T-helper 2 cell treated with Interferon-gamma antibody and Interleukin-4, amounts not matched to agents 100 ng/mL and 5 ng/mL, for 36 hours (primary cell): ENCODE measurements at regions not wholly inside any gene's neighbourhood (a gene's known extent, or its start where the extent isn't known, plus 50 kb on each side); places are given as distances from the start of the nearest gene placed in this dataset.

Source experiments
- intact Hi-C: fragments of 100-400 bp; cut with micrococcal nuclease; formaldehyde crosslinking; loops from one replicate; pipeline ENCODE4 v1.15.1; 2023

DNA sequence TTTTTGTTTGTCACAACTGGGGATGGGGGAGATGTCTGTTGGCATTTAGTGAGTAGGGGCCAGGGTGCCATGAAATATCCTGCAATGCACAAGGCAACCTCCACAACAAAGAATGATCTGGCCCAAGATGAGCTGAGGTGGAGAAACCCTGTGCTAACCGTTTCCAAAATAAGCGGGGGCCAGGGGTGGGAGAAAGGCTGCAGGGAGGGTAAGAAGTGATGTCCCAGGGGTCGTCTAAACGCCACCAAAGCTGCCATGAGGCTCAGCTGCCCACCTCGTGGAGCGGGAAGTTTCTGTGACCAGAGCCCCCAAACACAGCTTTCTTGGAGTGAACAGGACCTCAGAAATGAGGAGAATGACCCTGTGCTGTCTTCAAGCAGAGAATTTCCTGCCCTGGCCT is 76.5 kb upstream of the CDH5 start:
- intact Hi-C loops, result no loop called here

DNA sequence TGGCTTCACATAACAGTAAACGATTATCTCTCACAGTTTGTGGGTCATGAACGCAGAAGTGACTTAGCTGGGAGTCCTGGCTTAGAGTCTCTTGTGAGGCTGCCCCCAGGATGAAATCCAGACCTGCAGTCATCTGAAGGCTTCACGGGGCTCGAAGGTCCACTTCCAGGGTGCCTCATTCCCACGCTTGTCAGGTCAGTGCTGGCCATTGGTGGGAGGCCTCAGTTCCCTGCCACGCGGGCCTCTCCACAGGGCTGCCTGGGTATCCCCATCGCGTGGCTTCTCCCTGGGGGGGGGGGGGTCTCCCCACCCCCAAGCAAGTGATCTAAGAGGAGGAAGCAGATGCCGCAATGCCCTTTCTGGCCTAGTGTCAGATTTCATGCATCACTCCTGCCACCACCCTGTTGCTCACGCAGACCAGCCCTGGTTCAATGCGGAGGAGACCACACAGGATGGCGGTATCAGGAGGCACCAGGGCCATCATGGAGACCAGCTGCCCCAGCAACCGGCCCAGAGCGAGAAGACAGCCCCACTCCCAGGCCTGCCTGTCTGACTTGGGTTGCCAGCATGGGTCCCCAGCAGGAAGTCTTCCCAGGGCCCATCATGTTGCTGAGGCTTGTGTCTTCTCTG is 77.3 kb upstream of the CDH5 start:
- intact Hi-C loops, result no loop called here

DNA sequence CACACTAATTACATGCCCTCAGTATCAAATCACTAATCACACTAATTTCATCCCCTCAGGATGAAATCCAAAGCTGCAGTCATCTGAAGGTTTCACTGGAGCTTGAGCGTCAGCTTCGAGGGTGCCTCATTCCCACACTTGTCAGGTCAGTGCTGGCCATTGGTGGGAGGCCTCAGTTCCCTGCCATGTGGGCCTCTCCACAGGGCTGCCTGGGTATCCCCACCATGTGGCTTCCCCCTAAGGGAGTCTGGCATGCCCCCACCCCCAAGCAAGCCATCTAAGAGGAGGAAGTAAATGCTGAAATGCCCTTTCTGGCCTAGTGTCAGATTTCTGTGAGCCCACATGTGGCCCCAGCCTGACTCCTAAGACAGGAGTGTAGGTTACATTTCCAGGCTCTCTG is 78.6 kb upstream of the CDH5 start:
- intact Hi-C loops, result no loop called here

DNA sequence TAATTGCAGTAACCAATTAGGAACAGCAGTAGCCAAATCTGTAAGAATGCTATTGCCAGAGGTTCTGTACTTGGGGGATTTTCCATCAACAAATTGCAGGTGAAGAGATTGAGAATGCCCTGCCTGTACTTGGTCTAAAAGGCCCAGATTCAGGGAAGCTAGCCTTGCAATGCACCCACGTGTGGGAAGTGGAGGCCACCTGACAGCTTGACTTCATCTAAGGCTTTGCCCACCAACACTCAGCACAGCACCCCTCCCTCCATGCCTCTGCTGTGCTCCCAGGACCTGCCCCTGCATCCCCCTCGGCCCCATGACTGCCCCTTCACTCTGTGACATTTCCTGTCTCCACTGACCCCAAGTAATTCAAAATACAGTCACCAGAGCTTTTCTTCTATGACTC is 79.1 kb upstream of the CDH5 start:
- intact Hi-C loops, result no loop called here

DNA sequence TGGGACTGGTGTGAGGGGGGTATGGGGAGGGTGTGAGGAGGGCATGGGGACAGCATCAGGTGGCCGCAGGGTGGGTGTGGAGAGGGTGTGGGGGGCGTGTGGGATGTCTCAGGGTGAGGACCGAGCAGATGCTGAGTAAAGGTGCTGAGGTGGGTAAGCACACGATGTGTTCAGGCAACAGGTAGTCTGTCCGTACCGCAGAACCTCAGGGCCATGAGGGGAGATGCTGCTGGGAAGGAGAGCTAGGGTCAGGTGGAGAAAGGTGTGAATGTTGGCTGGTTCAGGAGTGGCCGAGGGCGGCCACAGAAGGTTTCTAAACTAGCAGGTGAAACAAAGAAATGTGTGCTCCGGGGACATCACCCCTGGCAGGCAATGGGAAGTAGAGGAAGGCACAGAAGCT is 80.0 kb upstream of the CDH5 start:
- intact Hi-C loops, result no loop called here

DNA sequence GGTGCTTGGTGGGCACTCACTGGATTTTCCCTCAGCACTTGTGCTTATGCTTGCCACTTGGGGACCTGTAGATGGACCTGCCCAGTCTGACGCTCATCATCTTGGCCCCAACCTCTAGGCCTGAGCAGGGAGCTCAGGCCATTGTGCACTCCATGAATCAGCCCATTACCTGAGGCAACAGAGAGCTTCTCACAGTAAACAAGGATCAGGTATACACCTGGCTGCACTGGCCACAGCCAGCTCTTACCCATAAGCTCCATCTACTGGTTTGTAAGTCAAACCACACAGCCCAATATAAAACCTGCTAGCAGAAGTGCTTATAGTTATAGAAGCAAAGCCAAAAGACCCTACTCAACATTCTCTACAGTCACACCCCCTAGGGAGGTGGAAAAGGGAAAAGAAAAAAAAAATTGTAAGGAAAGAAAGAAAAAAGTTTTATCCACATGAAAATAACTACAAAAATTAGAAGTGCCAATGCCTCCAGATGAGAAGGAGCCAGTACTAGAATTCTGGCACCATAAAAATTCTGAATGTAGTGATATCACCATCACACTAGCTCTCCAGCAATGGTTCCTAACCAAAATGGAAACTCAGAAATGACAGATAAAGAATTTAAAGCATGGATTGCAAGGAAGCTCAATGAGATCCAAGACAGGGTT is 87.8 kb upstream of the CDH5 start:
- intact Hi-C loops, result no loop called here

DNA sequence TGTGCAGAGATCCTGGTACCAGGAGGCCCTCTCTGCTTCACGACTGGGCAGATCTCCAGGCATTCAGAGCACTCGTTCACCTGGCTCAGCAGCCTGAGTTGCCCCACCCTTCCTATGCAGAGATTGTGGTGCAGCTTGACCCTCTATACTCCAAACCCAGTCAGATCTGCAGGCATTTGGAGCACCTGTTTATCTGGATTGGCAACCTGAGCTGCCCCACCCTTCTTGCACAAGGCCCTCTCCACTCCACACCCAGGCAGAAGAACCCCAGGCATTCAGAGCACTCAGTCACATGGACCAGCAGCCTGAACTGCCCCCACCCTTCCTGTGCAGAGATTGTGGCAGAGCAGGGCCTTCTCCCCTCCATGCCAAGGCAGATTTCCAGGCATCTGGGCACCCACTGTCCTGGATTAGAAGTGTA is 88.4 kb upstream of the CDH5 start:
- intact Hi-C loops, result no loop called here

DNA sequence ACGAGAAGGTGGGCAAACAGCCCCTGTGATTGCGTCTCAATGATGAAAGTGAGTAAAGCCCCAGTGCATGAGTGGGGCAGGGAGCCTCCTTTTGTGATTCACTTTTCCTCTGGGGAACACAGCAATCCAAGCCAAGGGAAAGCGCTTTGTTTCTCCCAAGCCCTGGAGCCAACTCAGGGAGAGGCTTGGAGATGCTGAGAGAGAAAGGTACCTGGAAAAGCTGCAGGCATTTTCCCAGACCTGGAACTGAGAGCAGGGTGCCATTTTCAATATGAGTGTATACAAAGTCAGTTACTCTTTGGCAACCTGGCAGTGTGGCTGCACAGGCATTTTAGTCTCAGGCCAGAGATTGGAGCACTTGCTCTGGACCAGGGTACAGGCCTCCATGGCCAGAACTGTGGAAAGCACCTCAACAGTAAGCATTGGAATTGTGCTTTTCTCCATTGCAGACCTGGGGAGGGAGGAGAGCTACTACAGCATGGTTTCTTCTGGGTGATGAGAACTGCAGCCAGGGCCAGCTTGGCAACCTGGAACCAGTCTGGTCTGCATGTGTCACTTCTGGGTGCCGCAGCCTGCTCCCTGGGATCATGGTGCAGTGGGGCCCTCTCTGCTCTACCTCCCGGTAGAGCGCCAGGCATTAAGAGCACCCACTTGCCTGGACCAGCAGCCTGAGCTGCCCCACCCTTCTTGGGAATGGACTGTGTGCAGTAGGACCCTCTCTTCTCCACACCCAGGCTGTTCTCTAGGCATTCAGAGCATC is 89.0 kb upstream of the CDH5 start:
- intact Hi-C loops, result no loop called here

DNA sequence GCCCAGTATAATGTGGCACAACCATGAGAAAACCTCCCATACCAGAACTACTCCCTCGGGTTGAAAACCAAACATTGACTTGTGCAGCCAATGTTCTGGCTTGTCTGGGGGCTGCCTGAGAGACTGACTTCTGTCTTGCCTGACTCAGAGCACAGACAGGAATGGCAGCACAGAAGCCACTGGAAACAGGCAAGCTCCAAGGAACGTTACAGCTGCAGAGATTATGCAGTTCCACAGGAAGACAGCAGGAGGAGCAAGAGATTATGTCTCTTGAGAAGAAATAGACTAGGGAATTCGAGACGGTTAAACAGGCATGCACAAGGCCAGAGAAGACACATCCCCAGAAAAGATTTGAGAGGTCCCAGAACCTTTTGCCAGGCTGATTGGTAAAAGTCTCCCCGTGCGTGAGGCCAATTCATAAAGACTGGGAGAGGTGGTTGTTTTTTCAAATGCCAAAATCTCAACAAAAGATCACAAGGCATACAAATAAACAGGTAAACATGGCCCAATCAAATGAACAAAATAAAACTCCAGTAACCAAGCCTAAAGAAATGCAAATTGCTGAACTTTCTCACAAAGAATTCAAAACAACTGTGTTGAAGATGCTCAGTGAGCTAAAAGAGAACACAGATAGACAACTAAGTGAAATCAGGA is 90.6 kb upstream of the CDH5 start:
- intact Hi-C loops, result loop anchor here (1.0 kb wide), 1 partner anchor 39 kb away; no protein-coding TSS in a partner anchor

DNA sequence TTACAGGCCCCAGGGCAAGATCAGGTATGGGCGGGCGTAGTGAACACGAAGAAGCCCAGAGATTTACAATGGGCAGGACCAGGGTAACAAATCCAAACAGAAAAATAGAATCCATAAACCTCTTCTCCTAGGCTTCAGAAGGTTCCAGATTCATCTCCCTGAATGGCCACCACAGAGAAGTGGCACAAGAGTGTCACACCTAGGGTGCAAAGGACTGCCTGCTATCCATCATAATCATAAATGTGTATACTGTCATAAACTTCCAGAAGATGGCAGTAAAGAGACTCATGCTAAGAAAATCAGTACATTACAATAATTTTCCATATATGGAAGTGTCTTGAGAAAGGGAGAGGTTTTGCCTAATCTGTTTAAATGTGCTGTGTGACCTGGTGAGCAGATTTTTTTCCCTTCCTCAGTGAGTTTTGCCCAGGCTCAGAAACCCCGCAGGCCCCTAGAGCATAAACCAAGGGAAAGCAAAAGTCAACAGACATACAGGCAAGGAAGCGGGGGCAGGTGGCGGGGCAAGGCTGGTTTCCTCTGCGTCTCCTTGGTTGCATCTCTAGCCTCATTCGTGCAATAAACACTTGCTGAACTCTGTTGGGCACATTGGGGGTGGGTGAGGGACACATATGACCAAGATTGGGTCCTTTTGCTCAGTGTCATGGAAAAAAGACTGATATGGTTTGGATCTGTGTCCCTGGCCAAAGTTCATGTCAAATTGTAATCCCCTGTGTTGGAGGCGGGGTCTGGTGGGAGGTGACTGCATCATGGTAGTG is 92.0 kb upstream of the CDH5 start:
- intact Hi-C loops, result no loop called here

DNA sequence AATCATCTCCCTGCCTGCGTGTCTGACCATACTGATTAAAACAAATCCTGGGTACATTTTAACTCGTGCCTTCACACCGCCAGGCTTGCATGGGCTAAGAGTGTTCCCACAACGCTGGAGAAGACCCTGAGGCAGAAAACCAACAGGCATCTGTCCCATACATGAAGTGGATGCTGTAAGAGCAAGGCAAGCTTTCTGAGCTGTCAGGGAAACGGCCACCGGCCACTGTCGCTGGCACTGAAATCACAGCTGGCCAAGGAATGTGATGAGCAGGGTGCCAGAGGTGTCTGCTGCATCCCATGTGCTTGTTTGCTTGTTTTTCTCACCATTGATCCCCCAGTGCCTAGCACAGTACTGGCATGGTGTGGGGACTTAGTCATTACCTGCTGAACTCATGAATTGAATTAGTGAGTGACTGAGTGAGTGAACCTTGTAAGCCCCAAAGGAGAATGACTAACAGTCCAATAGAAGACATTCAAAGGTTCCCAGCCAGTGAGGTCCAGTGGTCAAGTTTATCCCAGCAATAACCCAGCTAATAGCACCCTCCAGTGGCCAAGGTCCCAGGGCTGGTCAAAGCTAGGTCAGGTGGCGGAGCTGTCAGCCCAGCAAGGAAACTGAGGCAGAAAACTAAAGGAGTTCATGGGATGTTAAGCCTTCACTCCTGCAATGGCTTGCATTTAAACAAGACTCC is 92.7 kb upstream of the CDH5 start:
- intact Hi-C loops, result no loop called here

DNA sequence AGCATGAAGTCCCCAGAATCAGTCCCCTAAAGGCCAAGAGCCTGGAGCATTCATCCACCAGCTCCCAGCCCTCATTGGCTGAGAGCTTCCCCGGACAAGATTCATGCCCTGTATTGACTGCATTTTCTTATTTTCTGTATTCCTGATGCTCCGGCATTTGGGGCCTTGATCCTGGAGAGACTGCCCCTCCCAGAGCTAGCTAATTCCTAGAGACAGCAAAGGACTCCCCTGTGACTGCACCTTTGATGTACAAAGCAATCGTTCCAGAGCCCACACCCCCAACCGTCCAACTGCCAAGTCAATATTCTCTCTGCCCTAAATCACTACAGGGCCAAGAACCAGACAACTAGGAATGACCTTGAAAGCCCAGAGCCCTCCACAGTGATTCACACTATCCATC is 93.4 kb upstream of the CDH5 start:
- intact Hi-C loops, result no loop called here

DNA sequence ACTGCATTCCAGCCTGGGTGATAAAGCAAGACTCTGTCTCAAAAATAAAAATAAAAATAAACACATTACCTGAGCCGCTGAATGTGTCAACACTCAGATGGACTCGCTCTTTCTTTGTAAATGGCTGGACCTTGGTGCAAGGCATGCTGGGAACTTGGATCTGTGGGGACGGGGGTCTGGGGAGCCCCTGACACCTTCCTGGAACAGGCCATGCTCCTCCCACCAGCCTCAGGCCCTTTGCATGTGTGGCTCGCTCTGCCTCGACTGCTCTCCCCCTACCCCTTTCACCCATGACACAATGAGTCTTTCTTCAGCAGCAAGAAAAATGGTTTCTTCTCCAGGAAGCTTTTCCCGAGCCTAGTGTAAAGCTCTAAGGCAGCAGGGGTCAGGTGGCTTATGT is 94.0 kb upstream of the CDH5 start:
- intact Hi-C loops, result no loop called here

DNA sequence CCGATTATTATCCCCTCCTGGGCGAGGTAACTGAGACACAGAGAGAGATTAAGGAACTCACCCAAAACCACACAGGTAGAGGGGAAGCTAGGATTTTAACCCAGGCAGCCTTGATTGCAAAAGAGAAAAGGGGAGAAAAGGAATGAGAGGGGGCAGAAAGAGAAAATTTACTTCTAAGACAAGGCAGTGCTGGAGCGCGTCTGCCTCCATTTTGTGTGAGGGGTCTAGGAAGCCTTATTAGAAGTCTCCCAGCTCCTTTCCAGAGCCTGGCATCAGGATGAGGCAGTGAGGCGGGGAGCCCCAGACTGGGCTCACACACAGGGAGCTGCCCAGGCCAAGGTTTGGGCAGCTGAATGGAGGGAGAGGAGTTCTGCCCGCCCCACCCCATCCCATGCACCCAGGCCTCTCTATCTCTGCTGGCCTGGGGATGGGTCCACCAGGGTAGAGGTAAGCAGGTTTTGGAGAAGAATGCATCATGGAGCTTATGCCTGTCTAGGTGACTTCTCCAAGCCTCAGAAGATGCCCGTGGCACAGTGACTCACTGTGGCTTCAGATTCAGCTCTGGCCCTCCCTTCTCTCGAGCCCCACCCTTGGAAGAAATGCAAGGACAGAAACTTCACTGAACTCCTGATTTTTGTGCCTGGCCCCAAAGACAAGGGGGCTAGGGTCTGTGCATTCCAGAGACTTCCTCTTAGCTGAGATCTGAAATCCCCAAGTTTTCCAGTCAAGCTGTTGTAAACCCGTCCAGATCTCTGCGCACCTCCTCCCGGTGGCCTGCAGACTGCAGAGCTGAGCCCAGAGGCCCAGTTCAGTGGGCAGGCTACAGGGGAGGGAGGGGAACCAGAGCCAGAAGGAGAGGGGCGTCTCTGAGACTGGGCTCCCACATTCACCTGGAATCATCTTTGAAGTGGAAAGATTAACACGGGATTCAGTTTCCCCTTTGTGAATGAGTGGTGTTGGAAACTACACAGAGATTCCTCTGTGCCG is 95.1 kb upstream of the CDH5 start:
- intact Hi-C loops, result no loop called here

DNA sequence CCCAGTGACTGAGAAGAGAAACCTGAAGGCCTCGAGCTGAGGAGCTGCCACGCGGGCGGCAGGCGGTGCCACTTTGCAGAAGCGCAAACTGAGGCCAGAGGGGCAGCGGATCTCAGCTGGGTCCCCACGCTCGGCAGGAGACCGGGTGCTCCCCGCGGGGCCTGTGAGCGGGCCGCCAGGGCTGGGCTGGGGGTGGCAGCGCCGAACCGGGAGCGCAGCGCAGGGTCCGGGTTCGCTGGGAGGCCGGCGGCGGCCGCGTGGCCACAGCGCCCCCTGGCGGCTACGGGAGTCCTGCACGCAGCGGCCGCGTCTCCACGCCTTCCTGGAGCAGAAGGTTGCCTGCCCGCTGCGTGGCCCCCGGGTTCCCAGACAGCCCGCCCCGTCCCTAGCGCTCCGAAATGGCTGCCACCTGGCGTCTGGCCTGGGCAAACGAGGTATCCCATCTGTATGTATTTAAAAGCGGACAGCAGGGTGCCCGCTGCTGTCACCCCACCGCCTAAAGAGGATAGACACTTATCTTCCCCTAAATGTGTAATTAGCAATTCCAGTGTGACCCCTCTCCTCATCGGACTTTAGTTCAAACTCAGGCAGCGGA is 96.1 kb upstream of the CDH5 start:
- intact Hi-C loops, result no loop called here

DNA sequence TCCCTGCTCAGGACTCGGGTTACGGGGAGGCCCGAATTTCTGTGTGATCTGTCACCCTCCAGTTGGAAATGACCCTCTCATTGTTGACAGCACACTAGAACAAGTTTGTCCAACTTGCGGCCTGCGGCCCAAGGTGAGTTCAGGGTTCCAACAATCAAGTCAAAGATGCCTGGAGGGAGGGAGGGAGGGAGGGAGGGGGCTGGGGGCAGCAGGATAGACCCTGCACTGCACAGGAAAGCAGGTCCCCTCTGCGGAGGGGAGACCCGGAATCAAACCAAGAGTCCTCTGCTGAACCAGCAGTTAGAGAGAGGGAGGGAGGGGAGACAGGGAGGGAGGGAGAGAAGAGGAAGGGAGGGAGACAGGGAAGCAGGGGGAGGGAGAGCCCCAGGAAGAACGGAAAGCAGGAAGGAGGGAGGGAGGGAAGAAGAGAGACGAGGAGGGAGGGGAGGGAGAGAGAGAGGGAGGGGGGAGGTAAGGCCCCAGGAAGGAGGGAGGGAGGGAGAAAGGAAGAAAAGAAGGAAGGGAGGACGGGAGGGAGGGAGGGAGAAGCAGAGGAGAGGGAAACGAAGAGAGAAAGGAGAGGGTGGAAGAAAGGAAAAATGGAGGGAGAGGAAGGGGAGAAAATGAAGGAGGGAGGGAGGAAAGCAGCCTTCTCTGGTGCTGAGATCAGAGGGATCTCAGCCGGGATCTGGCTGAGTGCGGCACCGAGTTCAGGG is 96.7 kb upstream of the CDH5 start:
- intact Hi-C loops, result no loop called here

DNA sequence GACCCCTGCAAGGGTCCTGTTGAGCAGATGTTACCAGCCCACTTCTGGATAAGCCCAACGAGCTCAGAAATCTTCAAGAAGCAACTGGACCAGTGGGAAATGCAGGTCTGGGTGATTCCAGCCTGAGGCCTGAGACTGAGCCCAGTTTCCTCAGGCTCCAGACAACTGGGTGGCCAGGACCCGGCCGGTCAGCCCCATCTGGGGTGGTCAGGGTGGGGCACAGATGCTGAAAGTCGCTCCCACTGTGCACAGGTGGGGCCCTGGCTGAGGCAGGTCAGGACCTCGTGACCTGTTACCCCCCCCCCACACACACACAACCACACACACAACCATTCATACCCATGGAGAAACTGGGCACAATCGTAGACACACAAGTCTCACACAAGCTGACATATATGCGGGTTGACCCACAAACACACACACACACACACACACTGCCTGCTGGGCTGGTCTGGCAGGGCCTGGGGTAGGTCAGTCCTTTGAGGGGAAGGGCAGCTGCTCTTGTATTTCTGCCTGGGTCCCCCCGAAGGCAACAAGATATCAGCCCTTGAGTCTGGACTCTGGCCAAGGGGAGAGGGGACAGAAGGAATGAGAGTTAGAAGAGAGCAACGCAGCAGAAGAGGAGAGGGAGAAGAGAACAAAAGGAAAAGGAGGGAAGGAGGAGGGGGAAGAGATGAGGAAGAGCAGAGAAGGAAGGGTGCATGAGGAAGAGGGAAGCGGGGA is 99.0 kb upstream of the CDH5 start:
- intact Hi-C loops, result no loop called here
